ENCODE measurements at regions not wholly inside any gene's neighbourhood (a gene's known extent, or its start where the extent isn't known, plus 50 kb on each side); places are given as distances from the start of the nearest gene placed in this dataset.
"Not testable (repeated sequence)": the region's sequence is repeated elsewhere in the genome, so short reads cannot be mapped to it uniquely, and the experiment has no call there.

GRCh38 chr3:74267131-74267530, 347.3 kb downstream of the CNTN3 start:
- no peaks in the 10 kb centered on the region for H3K4me1 Mint-ChIP-seq
- no peak overlapping the region for H3K4me3 Mint-ChIP-seq
- DNase-seq, result no peak
- ATAC-seq (ENCODE audit: low read depth), result no peak
- no peaks in the 10 kb centered on the region for H3K27me3 Mint-ChIP-seq
- H3K36me3 Mint-ChIP-seq, result no peaks in the 10 kb centered on the region
- POLR2A ChIA-PET, result no interaction called here
- H3K27ac Mint-ChIP-seq, result no peak overlapping the region
- no peaks in the 10 kb centered on the region for H3K9me3 Mint-ChIP-seq

GRCh38 chr3:74265069-74265468, 349.4 kb downstream of the CNTN3 start:
- no peak overlapping the region for H3K27ac Mint-ChIP-seq
- ATAC-seq (ENCODE audit: low read depth) (no peak), DNase-seq (no peak)
- no peaks in the 10 kb centered on the region for H3K9me3 Mint-ChIP-seq
- H3K4me3 Mint-ChIP-seq, result no peak overlapping the region
- H3K4me1 Mint-ChIP-seq, result no peaks in the 10 kb centered on the region
- H3K27me3 Mint-ChIP-seq, result no peaks in the 10 kb centered on the region
- POLR2A ChIA-PET, result no interaction called here
- H3K36me3 Mint-ChIP-seq, result no peaks in the 10 kb centered on the region

GRCh38 chr3:74263031-74263430, 351.4 kb downstream of the CNTN3 start:
- DNase-seq, result no peak
- POLR2A ChIA-PET, result no interaction called here
- Mint-ChIP-seq H3K27ac (no peak overlapping the region), H3K36me3 (no peaks in the 10 kb centered on the region), H3K27me3 (no peaks in the 10 kb centered on the region), H3K9me3 (no peaks in the 10 kb centered on the region), H3K4me3 (no peak overlapping the region), H3K4me1 (no peaks in the 10 kb centered on the region)
- no peak for ATAC-seq (ENCODE audit: low read depth)

DNA sequence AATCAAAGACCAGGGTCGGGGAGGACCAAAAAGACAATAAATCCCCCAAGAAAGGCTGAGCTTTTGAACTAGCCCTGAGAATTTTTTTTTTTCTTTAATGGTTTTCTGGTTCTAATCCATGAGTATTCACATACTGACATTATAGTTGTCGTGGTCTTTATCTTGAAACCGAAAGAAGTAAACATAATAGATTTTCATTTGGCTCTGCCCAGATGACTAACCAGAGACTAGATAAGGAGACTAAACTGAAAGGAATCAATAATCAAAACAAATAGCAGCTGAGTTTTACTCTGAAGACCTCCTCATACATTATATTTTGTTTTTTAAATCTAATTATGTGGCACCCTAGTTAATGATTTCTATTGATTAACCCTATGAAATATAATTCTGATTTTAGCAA, 381.4 kb downstream of the CNTN3 start:
- no peaks in the 10 kb centered on the region for H3K36me3 Mint-ChIP-seq

GRCh38 chr3:74217467-74217866, 397.0 kb downstream of the CNTN3 start:
- ATAC-seq (ENCODE audit: low read depth) (no peak), DNase-seq (no peak)
- peaks cover 5% of the 10 kb centered on the region for H3K9me3 Mint-ChIP-seq
- POLR2A ChIA-PET, result no interaction called here
- H3K4me3 Mint-ChIP-seq, result no peak overlapping the region
- no peaks in the 10 kb centered on the region for H3K27me3 Mint-ChIP-seq
- no peak overlapping the region for H3K27ac Mint-ChIP-seq
- H3K4me1 Mint-ChIP-seq, result no peaks in the 10 kb centered on the region
- no peaks in the 10 kb centered on the region for H3K36me3 Mint-ChIP-seq

More for the DNA sequence above, 381.4 kb downstream of the CNTN3 start:
- POLR2A ChIA-PET, result no interaction called here
- no peak overlapping the region for H3K27ac Mint-ChIP-seq
- ATAC-seq (ENCODE audit: low read depth) (no peak), DNase-seq (no peak)
- H3K4me1 Mint-ChIP-seq, result no peaks in the 10 kb centered on the region
- H3K4me3 Mint-ChIP-seq, result no peak overlapping the region
- H3K9me3 Mint-ChIP-seq, result no peaks in the 10 kb centered on the region
- H3K27me3 Mint-ChIP-seq, result no peaks in the 10 kb centered on the region

DNA sequence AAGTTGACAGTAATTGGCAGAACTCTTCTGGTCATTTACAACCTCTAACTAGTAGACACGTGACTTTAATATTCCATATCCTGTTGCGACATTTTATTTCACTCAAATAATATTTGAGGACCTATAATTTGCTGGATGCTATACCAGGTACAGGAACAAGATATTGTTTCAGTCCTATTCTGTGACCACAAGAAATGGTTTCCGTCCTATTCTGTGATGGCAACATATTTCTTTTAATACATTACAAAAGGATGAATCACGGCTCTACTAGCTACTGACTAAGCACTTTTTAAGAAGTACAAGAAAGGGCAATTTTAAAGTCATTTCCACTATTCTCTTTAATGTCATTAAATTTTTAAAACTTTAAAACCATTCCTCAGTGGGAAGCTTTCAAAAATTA, 400.2 kb downstream of the CNTN3 start:
- Mint-ChIP-seq H3K36me3 (no peaks in the 10 kb centered on the region), H3K9me3 (peaks cover 5% of the 10 kb centered on the region), H3K27ac (no peak overlapping the region), H3K4me1 (no peaks in the 10 kb centered on the region), H3K27me3 (no peaks in the 10 kb centered on the region), H3K4me3 (no peak overlapping the region)
- DNase-seq (no peak), ATAC-seq (ENCODE audit: low read depth) (no peak)
- POLR2A ChIA-PET, result no interaction called here

DNA sequence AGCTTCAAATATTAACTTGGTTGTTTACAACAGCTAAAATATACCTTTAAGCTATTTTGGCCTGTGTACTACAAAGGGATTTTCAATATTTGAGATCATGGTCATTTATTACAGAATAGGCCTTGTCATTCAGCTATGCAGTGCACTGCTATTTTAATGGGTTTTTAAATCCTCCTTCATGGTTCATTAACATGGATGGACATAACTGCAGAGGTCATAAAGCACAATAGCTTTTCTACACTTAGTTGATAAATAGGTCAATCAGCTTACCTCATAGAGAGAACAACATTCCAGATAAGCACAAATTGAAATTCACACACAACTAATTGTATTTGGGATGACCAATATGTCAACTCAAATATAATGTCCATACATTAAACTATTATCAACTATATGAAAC, 403.7 kb downstream of the CNTN3 start:
- POLR2A ChIA-PET, result no interaction called here
- no peak for ATAC-seq (ENCODE audit: low read depth)
- Mint-ChIP-seq H3K9me3 (peaks cover 3% of the 10 kb centered on the region), H3K27me3 (no peaks in the 10 kb centered on the region), H3K27ac (no peak overlapping the region), H3K4me1 (no peaks in the 10 kb centered on the region), H3K4me3 (no peak overlapping the region), H3K36me3 (no peaks in the 10 kb centered on the region)
- no peak for DNase-seq

- H3K9me3 Mint-ChIP-seq, result no peaks in the 10 kb centered on the region
- no peak overlapping the region for H3K27ac Mint-ChIP-seq
- DNase-seq, result no peak
- no peaks in the 10 kb centered on the region for H3K27me3 Mint-ChIP-seq
- POLR2A ChIA-PET, result no interaction called here
- ATAC-seq (ENCODE audit: low read depth), result no peak
- H3K36me3 Mint-ChIP-seq, result no peaks in the 10 kb centered on the region
- H3K4me3 Mint-ChIP-seq, result no peak overlapping the region
- H3K4me1 Mint-ChIP-seq, result no peaks in the 10 kb centered on the region
Observed at GRCh38 chr3:74200952-74201351, 413.5 kb downstream of the CNTN3 start.

GRCh38 chr3:74178664-74179063, 435.8 kb downstream of the CNTN3 start:
- ATAC-seq (ENCODE audit: low read depth); H3K36me3 Mint-ChIP-seq; POLR2A ChIA-PET; H3K4me1 Mint-ChIP-seq; H3K9me3 Mint-ChIP-seq; DNase-seq; H3K27me3 Mint-ChIP-seq; H3K27ac Mint-ChIP-seq; H3K4me3 Mint-ChIP-seq: not testable (repeated sequence)

GRCh38 chr3:74173090-74173489, 441.4 kb downstream of the CNTN3 start:
- Mint-ChIP-seq H3K4me1 (no peaks in the 10 kb centered on the region), H3K27ac (no peak overlapping the region), H3K36me3 (no peaks in the 10 kb centered on the region), H3K9me3 (peaks cover 2% of the 10 kb centered on the region), H3K4me3 (no peak overlapping the region), H3K27me3 (no peaks in the 10 kb centered on the region)
- POLR2A ChIA-PET, result no interaction called here
- ATAC-seq (ENCODE audit: low read depth) (no peak), DNase-seq (no peak)

DNA sequence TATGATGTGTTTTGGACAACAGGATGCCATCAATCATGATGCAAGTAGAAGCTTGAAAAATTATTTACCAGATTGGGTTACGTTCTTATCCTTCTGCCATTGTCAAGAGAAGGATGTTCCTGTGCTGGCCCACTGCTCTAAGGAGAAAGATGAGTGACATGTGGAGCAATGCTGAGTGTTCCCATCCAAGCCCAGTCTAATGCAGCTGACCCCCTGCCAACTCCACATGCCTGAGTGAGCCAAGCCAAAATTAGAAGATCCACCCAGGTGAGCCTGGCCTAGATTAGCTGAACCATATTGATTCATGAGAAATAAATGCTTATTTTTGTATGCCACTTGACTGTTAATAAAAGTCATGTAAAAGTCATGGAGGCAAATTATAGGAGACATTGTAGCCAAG, 446.5 kb downstream of the CNTN3 start:
- Mint-ChIP-seq H3K36me3 (no peaks in the 10 kb centered on the region), H3K9me3 (peaks cover 5% of the 10 kb centered on the region), H3K4me3 (no peak overlapping the region), H3K27ac (no peak overlapping the region), H3K4me1 (no peaks in the 10 kb centered on the region), H3K27me3 (no peaks in the 10 kb centered on the region)
- no peak for DNase-seq
- POLR2A ChIA-PET, result no interaction called here
- no peak for ATAC-seq (ENCODE audit: low read depth)

DNA sequence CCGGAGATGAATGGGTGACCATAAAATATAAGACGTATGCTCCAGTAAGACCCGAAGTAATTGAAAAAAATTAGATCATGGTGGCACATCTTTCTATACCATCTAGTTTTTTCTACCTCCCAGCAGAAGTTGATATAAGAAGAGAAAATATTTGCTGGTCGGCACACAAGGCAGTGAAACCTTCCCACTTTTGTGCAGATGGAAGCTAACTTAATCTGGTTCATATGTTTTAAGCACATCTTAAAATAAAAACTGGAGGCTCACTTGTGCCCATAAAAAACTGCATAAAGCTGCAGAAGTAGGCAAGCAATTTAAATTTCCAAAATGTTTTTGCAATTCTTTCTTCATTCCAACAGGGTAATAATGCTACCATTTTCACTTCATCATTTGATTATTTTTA, 449.2 kb downstream of the CNTN3 start:
- ATAC-seq (ENCODE audit: low read depth), result no peak

DNA sequence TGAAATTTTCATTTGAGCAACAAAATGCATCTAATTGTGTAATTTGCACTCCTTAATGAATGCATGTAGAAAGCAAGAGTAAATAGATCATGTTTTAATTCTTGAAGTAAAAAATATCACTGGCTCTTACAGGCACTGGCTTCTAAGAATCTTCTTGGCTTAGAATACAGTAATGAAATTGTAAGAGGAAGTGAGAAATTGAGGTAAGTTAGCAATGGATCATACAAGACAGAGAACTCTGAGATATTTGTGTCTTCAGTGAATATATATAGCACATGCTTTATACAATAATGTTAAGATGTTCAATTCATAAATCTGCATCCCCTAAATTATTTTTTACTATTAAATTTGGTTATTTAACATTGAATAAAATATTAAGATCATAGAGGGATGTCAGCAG, 465.0 kb downstream of the CNTN3 start:
- no peak for DNase-seq
- POLR2A ChIA-PET, result no interaction called here
- no peaks in the 10 kb centered on the region for H3K27me3 Mint-ChIP-seq

More for the DNA sequence above, 449.2 kb downstream of the CNTN3 start:
- POLR2A ChIA-PET, result no interaction called here
- no peak overlapping the region for H3K27ac Mint-ChIP-seq
- DNase-seq, result no peak
- H3K9me3 Mint-ChIP-seq, result peaks cover 12% of the 10 kb centered on the region
- H3K4me3 Mint-ChIP-seq, result no peak overlapping the region
- H3K36me3 Mint-ChIP-seq, result no peaks in the 10 kb centered on the region
- H3K4me1 Mint-ChIP-seq, result no peaks in the 10 kb centered on the region
- no peaks in the 10 kb centered on the region for H3K27me3 Mint-ChIP-seq

GRCh38 chr3:74145277-74145676, 469.2 kb downstream of the CNTN3 start:
- no peak overlapping the region for H3K27ac Mint-ChIP-seq
- no peak for ATAC-seq (ENCODE audit: low read depth)
- H3K4me1 Mint-ChIP-seq, result no peaks in the 10 kb centered on the region
- H3K4me3 Mint-ChIP-seq, result no peak overlapping the region
- H3K9me3 Mint-ChIP-seq, result peaks cover 3% of the 10 kb centered on the region
- POLR2A ChIA-PET, result no interaction called here
- H3K27me3 Mint-ChIP-seq, result no peaks in the 10 kb centered on the region
- DNase-seq, result no peak
- no peaks in the 10 kb centered on the region for H3K36me3 Mint-ChIP-seq

More for the DNA sequence above, 465.0 kb downstream of the CNTN3 start:
- ATAC-seq (ENCODE audit: low read depth), result no peak
- H3K4me1 Mint-ChIP-seq, result no peaks in the 10 kb centered on the region
- H3K27ac Mint-ChIP-seq, result no peak overlapping the region
- peaks cover 6% of the 10 kb centered on the region for H3K9me3 Mint-ChIP-seq
- no peaks in the 10 kb centered on the region for H3K36me3 Mint-ChIP-seq
- no peak overlapping the region for H3K4me3 Mint-ChIP-seq

DNA sequence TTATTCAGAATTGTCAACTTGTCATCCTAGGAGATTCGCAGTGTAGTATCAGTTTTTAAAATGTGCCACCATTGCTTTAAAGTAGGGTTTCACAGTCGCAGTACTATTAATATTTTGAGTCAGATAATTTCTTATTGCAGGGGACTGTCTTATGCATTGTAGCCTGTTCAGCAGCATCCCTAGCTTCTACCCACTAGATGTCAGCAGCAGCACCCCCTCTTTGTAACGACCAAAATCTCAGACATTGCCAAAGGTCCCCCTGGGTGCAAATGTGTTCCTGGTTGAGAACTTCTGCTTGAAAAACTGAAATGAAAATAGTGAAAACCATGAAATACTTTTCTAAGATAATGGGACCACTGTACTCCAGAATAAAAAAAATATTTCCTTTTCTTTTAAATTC, 474.8 kb downstream of the CNTN3 start:
- ATAC-seq (ENCODE audit: low read depth), result no peak
- H3K4me3 Mint-ChIP-seq, result no peak overlapping the region
- H3K4me1 Mint-ChIP-seq, result no peaks in the 10 kb centered on the region
- H3K36me3 Mint-ChIP-seq, result no peaks in the 10 kb centered on the region
- H3K27me3 Mint-ChIP-seq, result no peaks in the 10 kb centered on the region
- no peak for DNase-seq
- POLR2A ChIA-PET, result no interaction called here
- no peak overlapping the region for H3K27ac Mint-ChIP-seq
- H3K9me3 Mint-ChIP-seq, result peaks cover 3% of the 10 kb centered on the region
